NCI-H526 treated with DMSO at 0.1 percent for 48 hours (cell line): ENCODE measurements at regions not wholly inside any gene's neighbourhood (a gene's known extent, or its start where the extent isn't known, plus 50 kb on each side); places are given as distances from the start of the nearest gene placed in this dataset.

Experiments used
- DNase-seq: peaks from one replicate; lab custom pipeline; 2025; lab: John Stamatoyannopoulos, UW

DNA sequence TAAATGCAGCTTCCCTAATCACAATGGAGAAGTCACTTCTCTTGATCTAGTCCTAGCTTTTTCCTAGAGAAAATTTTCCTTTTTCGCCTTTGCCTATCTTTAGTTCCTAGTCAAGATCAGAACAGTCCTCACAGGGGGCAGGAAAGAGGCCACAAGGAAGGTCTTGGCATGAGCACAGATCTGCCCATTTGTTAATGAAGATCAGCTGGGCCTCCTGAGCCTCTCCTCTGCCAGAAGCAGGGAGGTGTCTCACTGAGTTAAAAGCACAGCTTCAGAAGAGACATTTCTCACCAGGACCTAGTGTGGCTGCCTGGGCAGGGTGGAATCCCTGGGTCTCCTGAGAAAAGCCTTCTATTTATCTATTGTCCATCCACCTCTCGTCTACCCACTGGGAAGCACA lies 357.8 kb downstream of the TMEM38B start:
- no peak for DNase-seq

- no peak for DNase-seq
Measured at GRCh38 chr9:106052735-106053134, 358.4 kb downstream of the TMEM38B start.

DNA sequence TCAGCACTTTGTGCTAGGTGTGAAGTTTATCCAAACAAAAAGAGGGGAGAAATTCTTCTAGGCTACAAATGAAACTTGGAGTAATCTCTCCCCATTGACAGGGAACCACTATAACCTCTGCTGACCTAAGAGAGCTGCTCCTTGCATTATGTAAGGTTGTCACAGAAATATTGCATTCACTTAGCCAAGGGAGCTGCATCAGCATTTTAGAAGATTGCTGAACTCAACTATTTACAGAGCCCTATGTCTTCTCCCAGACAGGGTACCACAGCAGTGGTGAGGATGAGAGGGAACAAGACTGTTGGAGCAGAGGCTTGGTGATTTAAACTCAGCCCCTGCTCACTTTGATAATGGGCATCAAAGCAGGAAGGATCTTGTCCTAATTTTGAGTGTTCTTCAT lies 362.0 kb downstream of the TMEM38B start:
- DNase-seq, result no peak

DNA sequence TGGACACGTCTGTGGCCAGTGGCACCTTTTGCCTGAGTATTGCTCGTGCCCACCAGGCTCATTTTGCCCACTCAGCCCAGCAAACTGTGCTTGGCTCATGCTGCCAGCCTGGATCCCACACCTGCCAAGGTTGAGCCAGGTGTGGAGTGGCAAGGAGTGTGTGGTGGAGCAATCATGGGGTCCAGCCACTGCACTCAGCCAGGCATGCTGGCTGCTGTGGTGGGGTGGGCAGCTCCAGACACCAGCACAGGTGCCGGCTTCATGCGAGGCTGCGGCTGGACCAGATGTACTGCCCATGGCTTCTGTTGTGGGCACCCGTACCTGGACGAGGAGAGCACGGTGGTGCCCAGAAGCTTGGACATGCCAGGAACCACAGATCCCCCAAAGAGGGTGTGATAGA lies 364.1 kb downstream of the TMEM38B start:
- DNase-seq, result no peak

DNA sequence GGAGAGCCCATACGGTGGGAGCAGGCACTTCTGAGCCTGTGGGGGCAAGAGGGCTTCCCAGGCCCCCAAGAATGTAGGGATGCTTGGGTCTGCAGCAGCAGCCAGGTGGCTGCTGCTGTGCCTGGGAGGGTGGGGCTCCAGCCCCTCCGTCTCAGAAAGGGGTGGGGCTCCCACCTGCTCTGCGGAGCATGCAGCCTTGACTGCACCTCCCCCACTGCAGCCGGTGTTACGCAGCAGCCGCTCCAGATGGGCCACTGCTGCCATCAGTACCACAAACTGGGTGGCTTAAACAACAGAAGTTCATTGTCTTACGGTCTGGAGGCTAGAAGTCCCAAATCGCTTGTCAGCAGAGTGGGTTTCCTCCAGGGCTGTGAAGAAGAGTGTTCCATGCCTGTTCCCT lies 365.5 kb downstream of the TMEM38B start:
- DNase-seq, result no peak

DNA sequence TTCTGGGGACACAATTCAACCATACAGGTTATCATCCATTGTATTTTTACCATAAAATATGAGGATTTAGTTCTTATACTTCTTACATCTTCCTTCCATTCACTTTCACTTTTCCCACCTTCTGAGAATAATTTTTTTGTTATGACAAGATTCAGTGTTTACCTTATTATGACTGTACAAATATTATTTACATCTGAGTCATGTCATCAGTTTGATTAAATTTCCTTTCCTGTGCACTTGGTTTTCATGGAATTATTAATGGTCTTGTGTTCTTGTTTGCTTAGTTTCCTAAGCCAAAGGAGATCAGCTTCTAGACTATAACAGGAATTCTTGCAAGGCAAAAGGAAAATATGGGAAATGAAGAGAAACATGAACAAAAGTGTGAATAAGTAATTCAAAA lies 366.5 kb downstream of the TMEM38B start:
- DNase-seq, result no peak

DNA sequence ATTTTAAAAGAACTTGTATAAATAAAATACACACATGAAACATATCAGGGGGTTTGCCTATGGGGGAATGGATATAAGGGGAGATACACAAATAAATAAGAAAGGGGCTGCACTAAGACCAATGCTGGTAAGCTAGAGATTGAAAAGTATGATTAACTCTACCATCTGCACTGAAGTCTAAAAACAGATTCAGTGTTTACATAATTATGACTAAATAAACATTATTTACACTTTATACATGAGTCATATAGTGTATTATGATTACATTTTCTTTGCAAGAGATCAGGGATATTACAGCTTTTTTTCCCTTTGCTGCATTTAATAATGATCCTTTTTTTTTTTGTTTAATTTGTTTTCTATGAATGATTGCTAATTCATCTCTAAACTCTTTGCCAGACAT lies 367.9 kb downstream of the TMEM38B start:
- DNase-seq, result no peak

DNA sequence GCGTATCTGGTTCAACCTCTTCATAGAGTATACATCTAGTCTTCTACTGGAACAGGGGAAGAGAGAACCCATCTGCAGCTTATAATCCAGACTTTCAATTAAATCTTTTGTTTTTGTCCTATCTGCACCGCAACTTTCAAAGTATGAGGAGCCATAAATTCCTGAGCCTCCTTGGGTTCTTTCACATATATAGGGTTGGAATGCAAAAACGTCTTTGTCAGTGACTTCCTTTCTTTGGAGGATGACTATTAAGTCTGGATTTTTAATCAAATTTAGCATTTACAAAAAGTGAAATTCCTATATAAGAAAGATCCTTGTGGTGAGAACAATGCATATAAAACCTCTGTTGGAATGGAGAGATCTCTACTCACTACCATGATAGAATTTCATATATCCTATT lies 370.8 kb downstream of the TMEM38B start:
- DNase-seq, result no peak

- DNase-seq, result no peak
Measured at GRCh38 chr9:106065579-106066214, 371.4 kb downstream of the TMEM38B start.

DNA sequence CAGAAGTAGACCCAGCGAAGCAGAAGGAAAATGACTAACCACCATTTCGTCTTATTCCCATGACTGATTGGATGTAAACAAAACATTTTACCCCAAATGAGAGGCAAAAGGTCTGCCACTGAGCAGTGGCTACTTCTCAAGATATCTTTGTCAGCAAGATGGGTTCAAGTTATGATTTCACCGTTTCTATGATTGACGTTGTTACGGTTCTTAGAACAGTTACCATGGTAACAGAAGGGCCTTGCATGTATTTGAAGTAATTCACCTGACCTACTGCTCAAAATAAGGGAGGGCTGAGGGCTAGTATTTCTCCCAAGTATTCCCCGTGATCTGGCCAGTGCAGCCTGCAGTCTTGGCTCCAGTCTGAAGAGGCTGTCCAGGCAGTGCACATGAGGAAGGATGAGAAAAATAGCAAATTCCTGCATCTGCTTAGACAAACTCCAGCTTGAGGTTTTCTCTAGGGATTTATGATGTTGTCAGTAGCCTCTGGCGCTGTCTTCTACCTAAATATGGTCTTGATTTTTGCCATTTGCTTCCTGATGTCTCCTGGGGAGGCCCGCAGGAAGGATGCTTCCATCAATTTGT lies 372.7 kb downstream of the TMEM38B start:
- DNase-seq, result no peak

DNA sequence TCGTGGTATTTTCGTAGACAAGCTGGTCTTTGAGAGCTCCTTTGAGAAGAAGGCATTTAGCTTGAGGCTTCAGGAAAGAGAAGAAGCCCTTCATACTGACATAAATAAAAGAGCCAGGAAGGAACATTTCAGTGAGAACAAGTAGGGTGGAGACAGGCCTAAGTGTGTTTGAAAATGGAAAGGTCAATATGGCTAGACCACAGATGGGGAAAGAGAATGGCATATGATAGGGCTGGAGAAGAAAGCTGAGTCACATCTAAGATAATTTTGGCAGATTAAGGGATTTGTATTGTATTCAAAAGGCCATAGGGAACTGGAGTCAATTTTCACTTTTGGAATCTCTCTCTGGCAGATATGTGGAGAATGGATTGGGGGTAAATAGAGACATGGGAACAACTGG lies 374.9 kb downstream of the TMEM38B start:
- no peak for DNase-seq

DNA sequence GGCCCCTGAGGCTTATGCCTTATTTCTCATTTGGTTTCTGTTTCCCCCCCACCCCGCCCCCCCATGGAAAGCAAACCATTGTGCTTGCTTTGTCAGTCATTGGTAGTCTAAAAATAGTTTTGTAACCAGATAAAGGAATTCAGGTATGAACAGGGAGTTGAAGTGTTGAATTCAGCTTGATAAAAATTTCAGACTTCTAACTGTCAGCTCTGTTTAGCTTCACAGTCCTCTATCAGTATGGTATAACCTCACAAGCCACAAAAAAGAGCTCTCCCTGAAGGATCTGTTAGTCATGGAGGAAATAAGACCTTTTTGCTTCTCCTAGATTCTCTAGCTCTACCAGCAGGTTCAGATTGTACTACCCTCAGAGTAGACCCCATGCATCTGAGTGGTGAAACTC lies 378.1 kb downstream of the TMEM38B start:
- DNase-seq, result no peak

- no peak for DNase-seq
Measured at GRCh38 chr9:106074006-106074405, 379.7 kb downstream of the TMEM38B start.

- DNase-seq, result no peak
Measured at GRCh38 chr9:106075236-106075959, 381.1 kb downstream of the TMEM38B start.

GRCh38 chr9:106075960-106076327 lies 381.6 kb downstream of the TMEM38B start:
- DNase-seq, result no peak

DNA sequence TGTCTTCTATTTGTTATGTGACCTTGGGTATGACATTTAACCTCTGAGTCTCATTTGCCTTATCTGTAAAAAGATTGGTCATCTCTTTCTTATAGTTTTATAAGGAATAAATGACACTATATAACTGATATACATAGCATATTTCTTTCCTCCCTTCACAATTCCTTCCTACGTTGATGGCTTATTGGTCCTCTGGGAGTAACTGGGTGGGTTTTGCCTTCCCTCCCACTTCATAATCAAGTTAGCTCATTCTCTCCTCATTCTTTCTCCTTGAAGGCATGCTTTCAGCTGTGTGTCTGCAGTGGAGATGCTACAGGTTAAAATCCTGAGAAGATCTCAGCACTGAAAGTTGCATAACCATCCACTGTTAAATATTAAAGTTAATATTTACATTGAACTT lies 382.4 kb downstream of the TMEM38B start:
- no peak for DNase-seq

- DNase-seq, result no peak
Measured at GRCh38 chr9:106077731-106078130, 383.4 kb downstream of the TMEM38B start.

- no peak for DNase-seq
Measured at GRCh38 chr9:106082621-106083020, 388.3 kb downstream of the TMEM38B start.

DNA sequence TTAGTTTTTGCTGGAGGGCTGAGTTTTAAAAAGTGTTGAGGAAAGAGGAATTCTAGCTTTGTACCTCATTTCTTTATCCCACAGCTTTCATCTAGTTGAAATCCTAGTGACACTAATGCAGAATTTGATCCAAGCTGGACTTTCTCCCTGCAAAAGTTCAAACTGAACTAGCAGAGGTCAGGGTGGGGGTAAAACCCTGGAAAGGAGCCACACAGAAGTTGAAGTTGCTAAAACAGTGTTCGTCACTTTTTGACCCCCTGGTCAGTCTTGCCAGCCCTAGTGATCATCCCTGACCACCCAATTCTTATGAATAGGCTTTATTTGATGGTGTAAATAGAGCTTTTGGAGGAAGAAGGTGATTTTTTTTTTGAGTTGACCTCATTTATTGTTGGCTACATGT lies 390.4 kb downstream of the TMEM38B start:
- DNase-seq, result no peak

DNA sequence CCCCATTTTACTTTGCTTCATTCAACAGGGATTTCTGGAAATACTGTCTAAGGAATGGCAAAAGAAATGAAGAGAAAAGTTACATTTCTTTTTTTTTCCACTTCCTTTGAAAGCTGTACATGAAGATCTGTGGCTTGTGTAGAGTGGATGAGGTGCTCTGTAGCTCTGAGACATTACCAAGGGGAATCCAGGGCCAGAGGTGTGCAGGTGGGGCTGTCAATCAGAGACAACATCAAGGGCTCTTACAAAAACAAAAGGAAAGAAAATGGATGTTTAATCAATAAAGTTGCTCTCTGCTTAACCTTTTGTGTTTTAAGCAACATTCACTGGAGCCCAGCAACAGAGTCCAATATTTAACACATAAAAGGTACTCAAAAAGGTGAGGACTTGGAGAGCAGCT lies 391.1 kb downstream of the TMEM38B start:
- no peak for DNase-seq

- no peak for DNase-seq
Measured at GRCh38 chr9:106092083-106092482, 397.7 kb downstream of the TMEM38B start.

DNA sequence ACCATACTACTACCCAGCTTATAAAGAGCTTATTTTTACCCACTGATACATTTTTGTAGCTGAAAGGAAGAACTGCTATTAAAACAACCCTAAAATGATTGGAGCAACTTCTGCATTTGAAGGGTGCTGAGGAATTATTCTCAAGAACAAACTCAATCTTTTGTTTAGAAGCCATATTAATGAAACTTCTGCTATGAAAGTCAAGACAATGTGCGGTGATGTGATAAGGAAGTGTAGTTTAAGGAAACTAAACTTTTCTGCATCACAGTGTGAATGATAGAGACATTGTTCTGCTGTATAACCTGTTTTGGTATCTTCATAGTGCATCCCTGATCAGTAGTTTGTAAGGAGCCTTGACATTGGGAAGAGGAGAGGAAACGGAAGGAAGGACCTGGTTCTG lies 408.5 kb downstream of the TMEM38B start:
- no peak for DNase-seq

DNA sequence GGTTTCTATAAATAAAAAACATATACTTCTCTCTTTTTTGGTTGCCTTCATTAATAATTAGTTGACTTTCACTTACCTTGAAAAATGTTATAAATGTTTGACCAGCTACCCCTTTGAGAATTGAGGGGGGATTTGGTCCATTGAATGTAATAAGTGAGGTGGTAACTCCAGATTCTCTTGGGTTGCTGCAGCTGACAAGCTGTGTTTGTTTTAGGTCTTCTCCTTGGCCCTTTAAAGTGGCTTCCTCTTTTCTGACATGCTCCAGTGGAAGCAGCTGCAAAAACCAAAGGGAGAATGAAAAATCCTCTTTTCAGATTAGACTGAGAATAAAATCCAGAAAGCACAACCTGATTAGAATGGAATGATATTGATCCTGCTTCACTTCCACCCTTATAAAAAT lies 410.5 kb downstream of the TMEM38B start:
- DNase-seq, result no peak

- DNase-seq, result no peak
Measured at GRCh38 chr9:106106396-106106795, 412.1 kb downstream of the TMEM38B start.
